ENCODE measurements at regions not wholly inside any gene's neighbourhood (a gene's known extent, or its start where the extent isn't known, plus 50 kb on each side); places are given as distances from the start of the nearest gene placed in this dataset.

GRCh38 chr20:39717936-39718335, 755.8 kb downstream of the DHX35 start:
- TF ChIP-seq CTCF (IDR thresholded peaks at IDR 0.05; ENCODE audit: insufficient read depth, low read length, poor library complexity, severe bottlenecking) (no peak), EZH2phosphoT487 (conservative IDR thresholded peaks at IDR 0.05; ENCODE audit: low read length) (no peak)

Measured in SU-DHL-6 (cell line).